SK-N-MC (cell line): ENCODE measurements at regions not wholly inside any gene's neighbourhood (a gene's known extent, or its start where the extent isn't known, plus 50 kb on each side); places are given as distances from the start of the nearest gene placed in this dataset.

Source experiments
- EZH2 ChIP-seq: fragments of 200-600 bp; sonication (generic); IDR thresholded peaks from one replicate; pipeline ENCODE4 v1.6.1; 2017; ENCODE audit warnings: antibody characterized with exemption
- FOXP2 ChIP-seq: optimal IDR thresholded peaks from 2 replicates; pipeline ENCODE3; 2011; ENCODE audit warnings: mild to moderate bottlenecking, moderate library complexity; ENCODE audit not compliant: insufficient read depth; ENCODE audit errors: extremely low read length, control extremely low read depth
- POLR2AphosphoS5 ChIP-seq: IDR thresholded peaks from 2 replicates; pipeline ENCODE4 v1.6.1; 2012; ENCODE audit warnings: mild to moderate bottlenecking, low read depth, low read length, borderline replicate concordance

DNA sequence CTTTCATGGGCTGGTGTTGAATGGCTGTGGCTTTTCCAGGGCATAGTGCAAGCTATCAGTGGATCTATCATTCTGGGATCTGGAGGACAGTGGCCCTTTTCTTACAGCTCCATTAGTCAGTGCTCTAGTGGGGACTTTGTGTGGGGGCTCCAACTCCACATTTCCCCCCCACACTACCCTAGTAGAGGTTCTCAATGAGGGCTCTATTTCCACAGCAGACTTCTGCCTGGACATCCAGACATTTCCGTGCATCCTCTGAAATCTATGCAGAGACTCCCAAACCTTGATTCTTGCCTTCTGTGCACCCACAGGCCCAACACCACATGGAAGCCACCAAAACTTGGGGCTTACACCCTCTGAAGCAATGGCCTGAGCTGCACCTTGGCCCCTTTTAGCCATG, 208.3 kb upstream of the MKLN1 start:
- TF ChIP-seq EZH2 (no peak), POLR2AphosphoS5 (no peak), FOXP2 (no peak)
